ENCODE measurements at regions not wholly inside any gene's neighbourhood (a gene's known extent, or its start where the extent isn't known, plus 50 kb on each side); places are given as distances from the start of the nearest gene placed in this dataset.

- ChIA-PET POLR2A (no interaction called here), CTCF (no interaction called here)
- no peak for DNase-seq (ENCODE audit: low read depth)
- TF ChIP-seq CTCF (IDR thresholded peaks at IDR 0.05; ENCODE audit: insufficient read depth, low read depth, low read length) = no peak
- H3K36me3 ChIP-seq (ENCODE audit: control insufficient read depth, insufficient read depth, low read length) = no peaks in the 10 kb centered on the region
- H3K4me3 ChIP-seq (ENCODE audit: low read depth, low read length) = no peak overlapping the region
- no peaks in the 10 kb centered on the region for H3K27me3 ChIP-seq (ENCODE audit: control insufficient read depth, insufficient read depth, low read length)
These were observed 382.7 kb downstream of the LIG4 start for GRCh38 chr13:107832500-107833100.

- ChIA-PET CTCF (no interaction called here), POLR2A (no interaction called here)
- Histone ChIP-seq H3K27me3 (ENCODE audit: control insufficient read depth, insufficient read depth, low read length) (no peaks in the 10 kb centered on the region), H3K4me3 (ENCODE audit: low read depth, low read length) (no peak overlapping the region), H3K36me3 (ENCODE audit: control insufficient read depth, insufficient read depth, low read length) (no peaks in the 10 kb centered on the region)
- TF ChIP-seq CTCF (IDR thresholded peaks at IDR 0.05; ENCODE audit: insufficient read depth, low read depth, low read length) = no peak
- no peak for DNase-seq (ENCODE audit: low read depth)
These were observed 384.5 kb downstream of the LIG4 start for GRCh38 chr13:107830804-107831203.

- ChIA-PET CTCF (no interaction called here), POLR2A (no interaction called here)
- DNase-seq (ENCODE audit: low read depth) = no peak
- no peak for TF ChIP-seq CTCF (IDR thresholded peaks at IDR 0.05; ENCODE audit: insufficient read depth, low read depth, low read length)
- H3K36me3 ChIP-seq (ENCODE audit: control insufficient read depth, insufficient read depth, low read length) = no peaks in the 10 kb centered on the region
- no peaks in the 10 kb centered on the region for H3K27me3 ChIP-seq (ENCODE audit: control insufficient read depth, insufficient read depth, low read length)
- H3K4me3 ChIP-seq (ENCODE audit: low read depth, low read length) = no peak overlapping the region
These were observed 387.3 kb downstream of the LIG4 start for GRCh38 chr13:107827840-107828549.

GRCh38 chr13:107824635-107825034 lies 390.7 kb downstream of the LIG4 start:
- Histone ChIP-seq H3K27me3 (ENCODE audit: control insufficient read depth, insufficient read depth, low read length) (no peaks in the 10 kb centered on the region), H3K4me3 (ENCODE audit: low read depth, low read length) (no peak overlapping the region), H3K36me3 (ENCODE audit: control insufficient read depth, insufficient read depth, low read length) (no peaks in the 10 kb centered on the region)
- no peak for TF ChIP-seq CTCF (IDR thresholded peaks at IDR 0.05; ENCODE audit: insufficient read depth, low read depth, low read length)
- ChIA-PET POLR2A (no interaction called here), CTCF (no interaction called here)
- no peak for DNase-seq (ENCODE audit: low read depth)

GRCh38 chr13:107822006-107822405 lies 393.3 kb downstream of the LIG4 start:
- H3K4me3 ChIP-seq (ENCODE audit: low read depth, low read length) = no peak overlapping the region
- H3K36me3 ChIP-seq (ENCODE audit: control insufficient read depth, insufficient read depth, low read length) = no peaks in the 10 kb centered on the region
- no peak for TF ChIP-seq CTCF (IDR thresholded peaks at IDR 0.05; ENCODE audit: insufficient read depth, low read depth, low read length)
- POLR2A ChIA-PET = no interaction called here
- no peak for DNase-seq (ENCODE audit: low read depth)
- CTCF ChIA-PET = no interaction called here
- no peaks in the 10 kb centered on the region for H3K27me3 ChIP-seq (ENCODE audit: control insufficient read depth, insufficient read depth, low read length)

Measured in BJ (cell line).